ENCODE measurements at regions not wholly inside any gene's neighbourhood (a gene's known extent, or its start where the extent isn't known, plus 50 kb on each side); places are given as distances from the start of the nearest gene placed in this dataset.
"Not testable (repeated sequence)": the region's sequence is repeated elsewhere in the genome, so short reads cannot be mapped to it uniquely, and the experiment has no call there.

- no peak for DNase-seq (ENCODE audit: low read depth)
Observed at GRCh38 chr18:73446502-73446901, 578.7 kb upstream of the NETO1 start.

DNA sequence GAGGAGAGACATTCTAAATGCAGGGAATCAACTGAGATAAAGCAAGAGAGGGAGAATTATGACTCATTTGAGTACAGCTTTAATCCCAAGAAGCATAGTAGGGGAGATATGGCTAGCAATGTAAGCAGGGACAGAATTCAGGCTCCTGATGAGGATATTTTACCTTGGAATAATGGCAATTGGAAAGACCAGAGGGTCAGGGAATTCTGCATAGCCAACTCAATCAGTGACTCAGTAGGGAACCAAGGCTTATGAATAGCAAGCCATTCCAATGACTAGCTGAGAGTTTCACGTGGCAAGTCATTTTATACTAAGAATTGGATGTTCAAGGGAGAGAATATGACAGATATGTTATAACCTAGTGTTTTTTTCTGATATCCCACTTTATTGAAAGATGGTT, 563.8 kb upstream of the NETO1 start:
- DNase-seq (ENCODE audit: low read depth): no peak

DNA sequence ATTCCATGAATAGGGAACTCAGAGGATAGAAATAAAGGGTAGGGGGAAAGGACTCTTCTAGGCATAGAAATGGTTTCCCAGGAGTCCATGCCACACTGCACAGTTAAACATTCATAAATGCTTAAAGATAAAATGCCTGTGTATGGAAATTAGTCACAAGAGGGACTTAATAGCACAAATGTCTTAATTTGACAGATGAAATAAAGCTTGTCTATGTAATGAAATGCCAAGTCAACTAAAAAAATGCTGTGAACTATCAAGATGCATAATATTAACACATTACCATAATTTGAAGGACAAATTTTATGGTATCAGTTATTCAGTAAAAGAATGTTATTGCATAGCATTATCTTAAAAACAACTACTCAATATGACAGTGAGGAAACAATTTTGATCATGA, 553.2 kb upstream of the NETO1 start:
- DNase-seq (ENCODE audit: low read depth): no peak

DNA sequence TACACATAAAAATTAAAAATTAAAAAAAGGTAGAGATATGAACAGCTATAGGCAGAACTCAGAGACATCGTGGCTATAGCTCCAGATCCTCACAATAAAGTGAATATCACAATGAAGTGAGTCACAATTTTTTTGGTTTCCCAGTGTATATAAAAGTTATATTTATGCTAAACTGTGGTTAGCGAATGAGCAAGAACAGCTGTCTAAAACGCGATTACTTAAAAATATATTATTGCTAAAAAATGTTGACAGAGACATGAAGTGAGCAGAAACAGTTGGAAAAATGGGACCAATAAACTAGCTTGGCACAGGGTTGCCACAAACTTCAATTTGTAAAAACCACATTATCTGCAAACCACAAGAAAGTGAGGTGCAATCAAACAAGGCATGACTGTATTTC, 551.7 kb upstream of the NETO1 start:
- no peak for DNase-seq (ENCODE audit: low read depth)

DNA sequence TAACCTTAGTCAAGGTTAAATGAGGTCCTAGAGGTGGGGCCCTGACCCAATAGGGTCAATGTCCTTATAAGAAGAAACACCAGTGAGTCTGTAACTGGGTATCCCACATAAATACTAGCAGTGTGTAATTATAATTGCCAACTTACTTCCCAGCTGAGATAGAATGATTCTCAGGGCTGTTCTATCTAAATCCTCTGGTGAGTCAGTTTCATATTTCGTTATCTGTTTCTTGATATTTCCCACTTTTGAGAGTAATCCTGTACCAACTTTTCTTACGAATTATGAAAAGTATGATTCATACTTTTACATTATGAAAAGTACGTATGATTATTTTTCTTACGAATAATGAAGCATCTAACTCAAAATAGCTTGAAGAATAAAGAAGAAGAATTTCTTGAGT, 546.8 kb upstream of the NETO1 start:
- DNase-seq (ENCODE audit: low read depth): no peak

DNA sequence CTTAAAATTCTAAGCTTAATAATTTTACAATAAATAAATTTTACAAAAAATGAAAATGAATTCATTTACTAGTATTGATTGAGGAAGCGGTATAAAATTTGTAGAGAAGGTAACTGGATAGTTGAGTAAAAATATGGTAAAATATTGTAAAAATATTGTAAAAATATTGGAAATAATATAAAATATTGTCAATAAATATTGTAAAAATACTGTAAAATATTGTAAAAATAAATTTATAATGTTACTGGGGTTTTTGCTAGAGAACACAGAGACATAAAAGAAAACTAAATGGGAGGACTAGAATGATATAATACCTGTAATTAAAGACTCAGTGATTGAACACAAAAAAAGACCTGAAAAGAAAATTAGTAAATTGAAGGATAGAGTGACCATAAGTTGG, 546.3 kb upstream of the NETO1 start:
- no peak for DNase-seq (ENCODE audit: low read depth)

DNA sequence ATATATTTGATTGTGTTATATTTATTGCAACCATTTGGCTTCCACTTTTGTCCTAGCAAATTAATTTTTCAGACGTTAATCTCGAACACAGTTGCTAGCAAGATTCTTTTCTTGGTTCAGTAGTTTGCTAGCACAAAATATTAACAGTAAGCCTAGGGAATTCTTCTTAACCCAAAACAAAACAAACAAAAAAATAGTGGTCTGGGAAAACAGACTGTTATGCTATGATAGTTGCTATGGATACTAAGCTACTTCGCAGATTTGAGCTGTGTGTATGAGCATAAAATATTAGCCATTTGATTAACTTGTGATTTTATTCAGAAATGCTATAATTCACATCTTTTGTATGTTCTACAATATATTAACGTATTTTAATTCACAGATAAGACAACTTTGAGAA, 541.5 kb upstream of the NETO1 start:
- DNase-seq (ENCODE audit: low read depth): no peak

GRCh38 chr18:73408469-73408868, 540.7 kb upstream of the NETO1 start:
- DNase-seq (ENCODE audit: low read depth): no peak

GRCh38 chr18:73407506-73407905, 539.7 kb upstream of the NETO1 start:
- no peak for DNase-seq (ENCODE audit: low read depth)

GRCh38 chr18:73384246-73384645, 516.5 kb upstream of the NETO1 start:
- no peak for DNase-seq (ENCODE audit: low read depth)

- no peak for DNase-seq (ENCODE audit: low read depth)
Observed at GRCh38 chr18:73381699-73382036, 513.9 kb upstream of the NETO1 start.

DNA sequence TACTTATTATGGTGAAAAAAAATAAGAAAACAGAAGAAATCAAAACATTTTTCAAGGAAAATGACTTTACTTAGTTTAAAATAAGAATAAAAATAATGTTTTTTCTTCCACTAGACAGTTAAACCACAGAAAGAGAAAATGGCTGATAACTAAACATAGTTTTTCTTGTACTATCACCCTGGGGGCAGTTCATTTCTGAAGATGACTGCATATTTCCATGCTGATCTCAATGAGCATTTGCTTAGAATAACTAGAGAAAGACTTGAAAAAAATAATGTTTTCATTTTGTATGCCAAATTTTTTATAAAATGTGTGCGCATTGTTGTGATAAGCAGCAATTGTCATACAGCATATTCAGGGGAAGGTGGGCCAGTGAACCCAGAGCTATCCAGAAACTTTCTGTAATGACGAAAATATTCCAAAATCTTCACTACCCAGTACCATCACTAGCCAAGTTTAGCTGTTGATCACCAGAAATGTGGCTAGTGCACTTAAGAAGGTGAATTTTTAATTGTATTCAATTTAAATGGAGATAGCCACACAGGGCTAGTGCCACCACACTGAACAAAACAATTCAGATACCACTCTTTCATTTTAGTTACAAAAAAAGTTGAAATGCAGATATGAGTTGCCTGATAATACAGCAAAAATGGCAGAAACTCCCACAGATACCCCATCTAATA, 513.4 kb upstream of the NETO1 start:
- no peak for DNase-seq (ENCODE audit: low read depth)

- DNase-seq (ENCODE audit: low read depth): no peak
Observed at GRCh38 chr18:73366713-73367112, 498.9 kb upstream of the NETO1 start.

- DNase-seq (ENCODE audit: low read depth): no peak
Observed at GRCh38 chr18:73365018-73365417, 497.2 kb upstream of the NETO1 start.

GRCh38 chr18:73355121-73355520, 487.3 kb upstream of the NETO1 start:
- no peak for DNase-seq (ENCODE audit: low read depth)

DNA sequence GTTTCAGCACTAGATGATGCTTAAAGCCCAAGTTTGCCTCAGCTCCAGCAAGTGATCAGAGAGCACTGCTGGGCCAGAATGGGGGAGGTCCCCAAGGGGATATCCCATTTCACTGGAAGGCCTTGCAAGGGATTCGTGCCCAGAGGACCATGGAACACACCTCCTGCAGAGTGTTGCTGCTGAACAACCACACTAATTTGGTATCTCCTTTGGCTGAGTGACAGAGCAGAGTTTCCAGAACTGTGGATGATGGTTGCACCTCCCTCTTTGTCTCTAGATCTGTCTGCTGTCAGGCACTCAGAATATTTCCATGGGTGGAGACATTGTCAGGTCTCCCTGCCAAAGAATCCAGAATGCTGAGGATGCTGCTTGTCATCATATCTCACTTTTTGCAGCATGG, 484.8 kb upstream of the NETO1 start:
- no peak for DNase-seq (ENCODE audit: low read depth)

GRCh38 chr18:73340135-73340977, 472.6 kb upstream of the NETO1 start:
- no peak for DNase-seq (ENCODE audit: low read depth)

- no peak for DNase-seq (ENCODE audit: low read depth)
Observed at GRCh38 chr18:73331212-73331772, 463.5 kb upstream of the NETO1 start.

- not testable (repeated sequence) for DNase-seq (ENCODE audit: low read depth)
Observed at GRCh38 chr18:73330106-73330505, 462.3 kb upstream of the NETO1 start.

DNA sequence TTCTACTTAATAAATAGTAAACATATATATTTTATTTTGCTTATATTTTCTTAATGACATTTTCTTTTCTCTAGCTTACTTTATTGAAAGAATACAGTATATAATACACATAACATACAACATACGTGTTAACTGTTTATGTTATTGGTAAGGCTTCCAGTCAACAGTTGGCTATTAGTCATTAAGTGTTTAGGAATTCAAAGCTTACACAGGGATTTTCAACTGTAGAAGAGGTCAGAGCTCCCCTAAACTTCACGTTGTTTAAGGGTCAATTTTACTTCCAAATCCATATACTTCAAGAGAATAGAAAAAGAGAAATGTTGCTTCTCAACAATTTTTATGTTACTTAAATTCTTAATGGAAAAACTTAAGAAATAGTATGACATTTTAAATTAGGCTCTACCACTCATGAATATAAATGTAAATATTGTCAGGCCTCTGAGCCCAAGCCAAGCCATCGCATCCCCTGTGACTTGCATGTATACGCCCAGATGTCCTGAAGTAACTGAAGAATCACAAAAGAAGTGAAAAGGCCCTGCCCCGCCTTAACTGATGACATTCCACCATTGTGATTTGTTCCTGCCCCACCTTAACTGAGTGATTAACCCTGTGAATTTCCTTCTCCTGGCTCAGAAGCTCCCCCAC, 456.5 kb upstream of the NETO1 start:
- DNase-seq (ENCODE audit: low read depth): not testable (repeated sequence)

DNA sequence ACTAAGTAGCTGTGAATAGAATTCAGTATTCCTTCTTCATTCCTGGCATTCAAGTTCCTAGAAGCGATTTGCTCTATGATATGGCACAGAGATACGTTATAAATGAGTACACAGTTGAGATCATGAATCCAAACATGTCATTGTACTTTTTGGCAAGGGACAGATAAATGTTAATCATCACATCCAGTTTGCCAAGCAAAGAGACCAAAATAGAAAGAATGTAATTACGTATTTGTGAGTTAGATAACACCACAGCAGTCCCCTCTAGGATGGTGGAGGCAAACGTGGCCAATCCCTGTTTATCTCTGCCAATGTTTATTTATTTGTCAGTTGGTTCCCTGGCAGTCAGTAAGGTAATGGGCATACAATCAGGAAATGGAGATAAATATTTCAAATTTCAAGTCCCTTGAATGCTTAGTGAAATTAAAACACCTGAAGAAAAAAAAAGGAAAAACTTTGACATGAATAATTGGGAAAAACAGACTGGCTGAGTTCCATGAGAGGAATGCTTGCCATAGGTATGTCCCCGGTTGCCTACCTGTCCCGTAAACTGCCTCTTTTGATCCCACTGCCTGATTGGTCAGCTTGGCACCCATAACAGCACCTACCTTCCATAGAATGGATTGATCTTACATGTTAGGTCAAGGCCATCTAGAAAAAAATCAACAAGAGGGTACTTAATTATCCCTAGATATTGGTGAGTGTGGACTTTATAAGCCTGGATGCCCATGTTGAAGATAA, 451.1 kb upstream of the NETO1 start:
- no peak for DNase-seq (ENCODE audit: low read depth)

- DNase-seq (ENCODE audit: low read depth): no peak
Observed at GRCh38 chr18:73316513-73316912, 448.7 kb upstream of the NETO1 start.
